DMS53 (cell line): ENCODE measurements at regions not wholly inside any gene's neighbourhood (a gene's known extent, or its start where the extent isn't known, plus 50 kb on each side); places are given as distances from the start of the nearest gene placed in this dataset.
A peak's percentile ranks its signal among the peaks of the same experiment; 100 is the strongest.

ENCODE experiments used
- DNase-seq: peaks from one replicate; lab custom pipeline; 2025; lab: John Stamatoyannopoulos, UW

- DNase-seq: no peak
These were observed 111.0 kb upstream of the STAC start for GRCh38 chr3:36269274-36269673.

- peak; percentile 6 for DNase-seq
These were observed 97.5 kb upstream of the STAC start for GRCh38 chr3:36282766-36283165.

- no peak for DNase-seq
These were observed 85.0 kb upstream of the STAC start for GRCh38 chr3:36295296-36295695.

- DNase-seq: peak; percentile 0
These were observed 83.1 kb upstream of the STAC start for GRCh38 chr3:36297195-36297594.

- no peak for DNase-seq
These were observed 82.1 kb upstream of the STAC start for GRCh38 chr3:36298188-36298587.

- no peak for DNase-seq
These were observed 78.2 kb upstream of the STAC start for GRCh38 chr3:36302158-36302509.

- DNase-seq: no peak
These were observed 77.7 kb upstream of the STAC start for GRCh38 chr3:36302626-36303025.

- DNase-seq: no peak
These were observed 77.0 kb upstream of the STAC start for GRCh38 chr3:36303286-36303685.

GRCh38 chr3:36305929-36306520 lies 74.3 kb upstream of the STAC start:
- DNase-seq: no peak

- DNase-seq: no peak
These were observed 71.2 kb upstream of the STAC start for GRCh38 chr3:36309092-36309491.

GRCh38 chr3:36312351-36312750 lies 68.0 kb upstream of the STAC start:
- DNase-seq: peak; percentile 12

GRCh38 chr3:36317915-36318314 lies 62.4 kb upstream of the STAC start:
- DNase-seq: no peak

GRCh38 chr3:36318621-36319200 lies 61.6 kb upstream of the STAC start:
- DNase-seq: peak; percentile 5

GRCh38 chr3:36319680-36320079 lies 60.6 kb upstream of the STAC start:
- no peak for DNase-seq
